GM13977 (cell line): ENCODE measurements at regions not wholly inside any gene's neighbourhood (a gene's known extent, or its start where the extent isn't known, plus 50 kb on each side); places are given as distances from the start of the nearest gene placed in this dataset.

Source experiments
- DNase-seq: peaks from one replicate; pipeline ENCODE4 v3.0.0; 2012; ENCODE audit warnings: low spot score
- CTCF ChIP-seq: IDR thresholded peaks from 2 replicates; pipeline ENCODE4 v1.5.1; 2012; ENCODE audit warnings: mild to moderate bottlenecking, control low read depth; ENCODE audit not compliant: insufficient read depth; ENCODE audit errors: extremely low read depth, missing control alignments
- in situ Hi-C: fragments of 300-500 bp; cut with MboI; formaldehyde crosslinking; loops from one replicate; pipeline ENCODE4 v1.12.0; 2022; ENCODE audit warnings: low sequenced_read_pairs, low pct_unique_long_range_greater_than_20kb, mixed read lengths, inconsistent platforms; ENCODE audit not compliant: unreplicated experiment

- no peak for DNase-seq
- in situ Hi-C loops, result no loop called here
- TF ChIP-seq CTCF, result no peak
These were observed 95.2 kb upstream of the PWP1 start for GRCh38 chr12:107590413-107590812.

DNA sequence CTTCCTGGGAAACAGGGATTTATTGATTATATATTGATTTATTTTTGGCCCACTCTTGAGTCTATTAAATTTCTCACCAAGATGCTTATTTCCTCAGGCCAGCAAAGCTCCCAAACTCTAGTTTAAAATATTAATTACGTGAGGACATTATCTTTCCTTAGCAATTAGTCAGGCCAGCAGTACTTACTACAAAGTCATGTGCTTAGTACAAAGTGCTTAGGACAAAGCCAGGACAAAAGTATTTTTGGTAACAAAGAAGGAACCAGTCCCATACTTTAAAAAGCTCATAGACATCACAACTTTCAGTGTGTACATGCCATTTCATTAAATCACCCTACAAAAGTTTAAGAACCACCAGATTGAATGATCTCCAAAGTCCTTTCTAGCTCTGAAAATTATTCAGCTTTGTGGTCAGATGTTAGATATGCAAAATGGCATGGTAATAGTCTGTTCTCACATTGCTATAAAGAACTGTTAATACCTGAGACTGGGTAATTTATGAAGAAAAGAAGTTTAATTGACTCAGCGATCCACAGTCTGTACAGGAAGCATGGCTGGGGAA, 94.7 kb upstream of the PWP1 start:
- no peak for TF ChIP-seq CTCF
- DNase-seq, result no peak
- in situ Hi-C loops, result no loop called here

- TF ChIP-seq CTCF, result no peak
- in situ Hi-C loops, result no loop called here
- no peak for DNase-seq
These were observed 91.8 kb upstream of the PWP1 start for GRCh38 chr12:107593713-107594381.

GRCh38 chr12:107594995-107595394, 90.6 kb upstream of the PWP1 start:
- no peak for DNase-seq
- in situ Hi-C loops, result no loop called here
- no peak for TF ChIP-seq CTCF

DNA sequence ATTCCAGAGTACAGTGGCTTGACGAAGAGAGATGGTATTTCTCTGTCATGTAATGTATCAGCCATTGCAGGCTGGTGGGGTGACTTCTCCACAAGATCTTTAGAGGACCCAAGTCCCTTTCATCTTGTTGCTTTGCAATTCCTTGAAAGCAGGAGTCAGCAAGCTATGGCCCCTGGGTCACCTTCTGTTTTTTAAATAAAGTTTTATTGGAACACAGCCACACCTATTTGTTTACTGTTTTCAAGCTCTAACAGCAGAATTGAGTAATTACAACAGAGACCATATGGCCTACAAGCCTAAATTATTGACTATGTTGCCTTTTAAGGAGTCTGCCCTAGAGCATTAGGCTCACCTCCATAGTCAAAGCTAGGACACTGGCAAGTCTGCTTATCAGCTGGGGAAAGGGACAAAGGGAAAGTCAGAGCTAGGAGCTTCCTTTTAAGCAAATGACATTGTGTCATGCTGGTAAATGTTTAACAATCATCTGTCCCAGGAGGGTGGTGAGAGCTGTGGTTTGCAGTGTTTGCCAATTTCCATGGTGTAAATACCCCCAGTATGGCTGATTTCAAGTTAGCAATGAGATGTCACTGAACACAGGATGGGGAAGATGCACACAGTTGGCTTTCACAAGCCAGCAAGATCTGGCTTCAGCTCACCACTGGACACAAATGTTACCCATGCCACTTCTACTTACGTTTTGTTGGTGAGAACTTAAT, 87.7 kb upstream of the PWP1 start:
- TF ChIP-seq CTCF, result no peak
- no peak for DNase-seq
- in situ Hi-C loops, result no loop called here

- no peak for TF ChIP-seq CTCF
- in situ Hi-C loops, result no loop called here
- DNase-seq, result no peak
These were observed 86.7 kb upstream of the PWP1 start for GRCh38 chr12:107598906-107599305.
